Endothelial cell of umbilical vein (primary cell): ENCODE measurements at regions not wholly inside any gene's neighbourhood (a gene's known extent, or its start where the extent isn't known, plus 50 kb on each side); places are given as distances from the start of the nearest gene placed in this dataset.

Source experiments
- BruUV-seq: library from RNA; stranded (reverse); fragments of 400-500 nt; replicated peaks from 2 replicates; lab custom pipeline; 2021; lab: Mats Ljungman, UMichigan
- CTCF ChIA-PET: fragments of 300-600, 350-600 bp; sonication (Branson Sonifier 250); formaldehyde crosslinking; loops from one replicate; lab custom pipeline; 2021; ENCODE audit warnings: antibody characterized with exemption, inconsistent platforms; lab: Charles Lee
- POLR2A ChIA-PET: fragments of 300-600, 350-600 bp; sonication (Branson Sonifier 250); formaldehyde crosslinking; loops from one replicate; lab custom pipeline; 2021; ENCODE audit warnings: antibody characterized with exemption, inconsistent platforms; lab: Charles Lee
- DNase-seq: peaks from one replicate; pipeline ENCODE4 v3.0.0-alpha.2; 2011; ENCODE audit warnings: low read depth, low spot score
- FAIRE-seq: peaks from 2 replicates; lab custom pipeline; 2011; peaks lifted over from hg19 to GRCh38; lab: Jason Lieb, UNC
- H2AFZ ChIP-seq: 2 replicates; pipeline ENCODE4 v1.6.0; 2012; ENCODE audit warnings: low read depth, low read length, control low read depth, inconsistent platforms
- H3K27ac ChIP-seq: 2 replicates; pipeline ENCODE4 v1.5.1; 2011; ENCODE audit warnings: low read depth, mild to moderate bottlenecking, control low read depth, low read length, moderate library complexity; ENCODE audit not compliant: insufficient read depth
- H3K27me3 ChIP-seq, 2 experiments: 2 replicates each; pipeline versions ENCODE4 v1.6.0 to v1.6.1; 2011; ENCODE audit warnings: low read length in 2 of 2, mixed read lengths in 1 of 2; ENCODE audit not compliant: control insufficient read depth in 2 of 2, insufficient read depth in 2 of 2
- H3K36me3 ChIP-seq, 2 experiments: 2 replicates in 1 of 2; 3 replicates in 1 of 2; pipeline ENCODE4 v1.5.1; 2011; ENCODE audit warnings: low read length in 2 of 2, mild to moderate bottlenecking in 1 of 2, moderate library complexity in 1 of 2; ENCODE audit not compliant: control insufficient read depth in 2 of 2, insufficient read depth in 2 of 2; ENCODE audit errors: extremely low read depth in 1 of 2
- H3K4me1 ChIP-seq: 3 replicates; pipeline ENCODE4 v1.5.1; 2011; ENCODE audit warnings: mild to moderate bottlenecking, low read length; ENCODE audit not compliant: control insufficient read depth, insufficient read depth; ENCODE audit errors: extremely low read depth
- H3K4me2 ChIP-seq: 2 replicates; pipeline ENCODE4 v1.6.1; 2011; ENCODE audit warnings: low read length, control low read depth, mixed read lengths; ENCODE audit not compliant: insufficient read depth
- H3K4me3 ChIP-seq, 3 experiments: fragments of 200-600 bp in 1 of 3; sonication (generic), shearing (Covaris generic) in 1 of 3; replicated peaks in 1 of 3; 2 replicates each; pipeline ENCODE4 v1.5.1; 2011 to 2016; ENCODE audit warnings: control low read depth in 3 of 3, low read length in 3 of 3, mild to moderate bottlenecking in 2 of 3, inconsistent platforms in 1 of 3, low read depth in 1 of 3, moderate library complexity in 1 of 3; ENCODE audit not compliant: insufficient read depth in 1 of 3
- H3K79me2 ChIP-seq: 2 replicates; pipeline ENCODE4 v1.6.0; 2012; ENCODE audit warnings: low read length, inconsistent platforms; ENCODE audit not compliant: control insufficient read depth, insufficient read depth
- H3K9ac ChIP-seq: replicated peaks from 2 replicates; pipeline ENCODE3; 2011; ENCODE audit warnings: low read length, control low read depth; ENCODE audit not compliant: insufficient read depth; ENCODE audit errors: extremely low read depth
- H3K9me1 ChIP-seq: replicated peaks from 3 replicates; pipeline ENCODE4 v1.6.0; 2011; ENCODE audit warnings: mild to moderate bottlenecking, low read length; ENCODE audit not compliant: control insufficient read depth, insufficient read depth; ENCODE audit errors: extremely low read depth
- H3K9me3 ChIP-seq: replicated peaks from 2 replicates; pipeline ENCODE4 v1.5.1; 2012; ENCODE audit warnings: low read length, inconsistent platforms; ENCODE audit not compliant: control insufficient read depth, insufficient read depth
- H4K20me1 ChIP-seq: replicated peaks from 2 replicates; pipeline ENCODE3; 2011; ENCODE audit warnings: mild to moderate bottlenecking, low read length; ENCODE audit not compliant: control insufficient read depth, insufficient read depth; ENCODE audit errors: extremely low read depth
- EZH2 ChIP-seq: IDR thresholded peaks from 2 replicates; pipeline ENCODE4 v1.6.1; 2012; ENCODE audit warnings: borderline replicate concordance, low read depth, mild to moderate bottlenecking, moderate library complexity, low read length, inconsistent platforms; ENCODE audit not compliant: severe bottlenecking
- JUN ChIP-seq: IDR thresholded peaks from 2 replicates; pipeline ENCODE4 v1.6.1; 2011; ENCODE audit warnings: borderline replicate concordance, low read depth; ENCODE audit not compliant: insufficient read length, insufficient read depth
- POLR2A ChIP-seq: IDR thresholded peaks from 2 replicates; pipeline ENCODE4 v1.6.1; 2012; ENCODE audit warnings: low read depth, mild to moderate bottlenecking, control low read depth, low read length
- dilution Hi-C: fragments of 300-500 bp; cut with MboI; formaldehyde crosslinking; loops from one replicate; pipeline ENCODE4 v1.15.0; 2019; ENCODE audit warnings: low sequenced_read_pairs; ENCODE audit not compliant: extremely low pct_ligation_motif_present
- intact Hi-C: fragments of 100-400 bp; cut with micrococcal nuclease; formaldehyde crosslinking; loops from one replicate; pipeline ENCODE4 v1.10.0; 2022
- TF ChIP-seq, protein P1 (sequence below), 2 donors: IDR thresholded peaks; 1 replicate in 1 of 2; 2 replicates in 1 of 2; pipeline ENCODE4 v1.5.1; 2011; ENCODE audit warnings: low read length in 2 of 2, mild to moderate bottlenecking in 2 of 2, moderate library complexity in 2 of 2, control low read depth in 1 of 2, inconsistent platforms in 1 of 2, low read depth in 1 of 2; ENCODE audit not compliant: insufficient read depth in 1 of 2; ENCODE audit errors: extremely low read depth in 1 of 2
- TF ChIP-seq, protein P2 (sequence below): IDR thresholded peaks from 2 replicates; pipeline ENCODE4 v1.6.1; 2011; ENCODE audit not compliant: insufficient read depth, insufficient read length

GRCh38 chr7:68724965-68725364, 873.3 kb upstream of the AUTS2 start:
- Histone ChIP-seq H2AFZ (no peak overlapping the region), H3K36me3 (no peaks in the 10 kb centered on the region), H3K4me3 (no peak overlapping the region), H3K9ac (no peak overlapping the region), H3K79me2 (no peaks in the 10 kb centered on the region), H3K27me3 (no peaks in the 10 kb centered on the region), H3K4me1 (no peaks in the 10 kb centered on the region), H3K9me1 (no peaks in the 10 kb centered on the region), H3K27ac (no peak overlapping the region), H3K4me2 (no peak overlapping the region), H4K20me1 (no peaks in the 10 kb centered on the region), H3K9me3 (peaks cover 6% of the 10 kb centered on the region)
- no peak for DNase-seq
- no TSS peak for BruUV-seq
- FAIRE-seq, result no peak
- intact Hi-C loops, result no loop called here
- POLR2A ChIA-PET, result no interaction called here
- CTCF ChIA-PET, result no interaction called here
- dilution Hi-C loops, result no loop called here
- TF ChIP-seq JUN (no peak), POLR2A (no peak), EZH2 (no peak)
- TF ChIP-seq, protein P1, sequence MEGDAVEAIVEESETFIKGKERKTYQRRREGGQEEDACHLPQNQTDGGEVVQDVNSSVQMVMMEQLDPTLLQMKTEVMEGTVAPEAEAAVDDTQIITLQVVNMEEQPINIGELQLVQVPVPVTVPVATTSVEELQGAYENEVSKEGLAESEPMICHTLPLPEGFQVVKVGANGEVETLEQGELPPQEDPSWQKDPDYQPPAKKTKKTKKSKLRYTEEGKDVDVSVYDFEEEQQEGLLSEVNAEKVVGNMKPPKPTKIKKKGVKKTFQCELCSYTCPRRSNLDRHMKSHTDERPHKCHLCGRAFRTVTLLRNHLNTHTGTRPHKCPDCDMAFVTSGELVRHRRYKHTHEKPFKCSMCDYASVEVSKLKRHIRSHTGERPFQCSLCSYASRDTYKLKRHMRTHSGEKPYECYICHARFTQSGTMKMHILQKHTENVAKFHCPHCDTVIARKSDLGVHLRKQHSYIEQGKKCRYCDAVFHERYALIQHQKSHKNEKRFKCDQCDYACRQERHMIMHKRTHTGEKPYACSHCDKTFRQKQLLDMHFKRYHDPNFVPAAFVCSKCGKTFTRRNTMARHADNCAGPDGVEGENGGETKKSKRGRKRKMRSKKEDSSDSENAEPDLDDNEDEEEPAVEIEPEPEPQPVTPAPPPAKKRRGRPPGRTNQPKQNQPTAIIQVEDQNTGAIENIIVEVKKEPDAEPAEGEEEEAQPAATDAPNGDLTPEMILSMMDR (IDR thresholded peaks at IDR 0.05; ENCODE audit: extremely low read depth in 1 of 2, insufficient read depth in 1 of 2, low read depth in 1 of 2, low read length in 2 of 2), result no peak
- TF ChIP-seq, protein P2, sequence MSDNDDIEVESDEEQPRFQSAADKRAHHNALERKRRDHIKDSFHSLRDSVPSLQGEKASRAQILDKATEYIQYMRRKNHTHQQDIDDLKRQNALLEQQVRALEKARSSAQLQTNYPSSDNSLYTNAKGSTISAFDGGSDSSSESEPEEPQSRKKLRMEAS, result no peak
